HCT116 (cell line): ENCODE measurements at regions not wholly inside any gene's neighbourhood (a gene's known extent, or its start where the extent isn't known, plus 50 kb on each side); places are given as distances from the start of the nearest gene placed in this dataset.

ENCODE experiments used
- ATAC-seq: fragments of 200-7000 bp; cut with Tn5 transposase; 2 replicates; pipeline ENCODE4 v1.9.1; 2020; ENCODE audit warnings: mild to moderate bottlenecking, moderate library complexity
- BruUV-seq: library from RNA; stranded (reverse); fragments of 400-500 nt; replicated peaks from 2 replicates; lab custom pipeline; 2021; lab: Mats Ljungman, UMichigan
- CTCF ChIA-PET: fragments of 300-600 bp; sonication (Branson Sonifier 250); formaldehyde crosslinking; loops from one replicate; lab custom pipeline; 2021; ENCODE audit warnings: antibody characterized with exemption; lab: Charles Lee
- POLR2A ChIA-PET: fragments of 300-600, 350-600 bp; sonication (Branson Sonifier 250); formaldehyde crosslinking; loops from one replicate; lab custom pipeline; 2021; ENCODE audit warnings: antibody characterized with exemption; lab: Charles Lee
- RAD21 ChIA-PET, 2 experiments: fragments of 300-600 bp; sonication (Branson Sonifier 250); formaldehyde crosslinking; loops; one replicate each; lab custom pipeline; 2023; ENCODE audit warnings: low total read pairs in 2 of 2; ENCODE audit not compliant: uncharacterized antibody in 2 of 2, unreplicated experiment in 2 of 2, low non-redundant PET in 1 of 2; lab: Charles Lee
- DNase-seq: peaks from one replicate; pipeline ENCODE4 v3.0.0-alpha.2; 2010; ENCODE audit warnings: low read depth, low spot score
- H2AFZ ChIP-seq: fragments of 200-600 bp; shearing (Covaris generic), sonication (generic); 2 replicates; pipeline ENCODE4 v1.6.1; 2017; ENCODE audit warnings: low read depth, mixed run types, mixed read lengths, antibody characterized with exemption, low read length; ENCODE audit not compliant: poor library complexity, severe bottlenecking
- H3K27ac ChIP-seq: 2 replicates; pipeline ENCODE4 v1.5.1; 2012; ENCODE audit warnings: low read depth, low read length
- H3K27me3 ChIP-seq: fragments of 200-600 bp; sonication (generic); 2 replicates; pipeline ENCODE4 v1.6.1; 2016; ENCODE audit warnings: mixed run types, low read length, mixed read lengths; ENCODE audit not compliant: insufficient read depth
- H3K36me3 ChIP-seq, 2 experiments: fragments of 200-500 bp in 1 of 2; fragments of 200-600 bp in 1 of 2; sonication (Bioruptor generic) in 1 of 2; sonication (generic) in 1 of 2; 2 replicates each; pipeline versions ENCODE4 v1.5.1 to v1.6.1; 2014 to 2016; ENCODE audit warnings: low read length in 2 of 2, inconsistent platforms in 1 of 2, mixed read lengths in 1 of 2, mixed run types in 1 of 2; ENCODE audit not compliant: insufficient read depth in 2 of 2, control insufficient read depth in 1 of 2
- H3K4me1 ChIP-seq, 2 experiments: fragments of 200-600 bp in 1 of 2; sonication (generic) in 1 of 2; 2 replicates each; pipeline versions ENCODE4 v1.5.1 to v1.6.1; 2012 to 2017; ENCODE audit warnings: low read length in 2 of 2, inconsistent platforms in 1 of 2, mild to moderate bottlenecking in 1 of 2, mixed read lengths in 1 of 2, mixed run types in 1 of 2, moderate library complexity in 1 of 2; ENCODE audit not compliant: insufficient read depth in 2 of 2, control insufficient read depth in 1 of 2
- H3K4me2 ChIP-seq: fragments of 200-600 bp; sonication (generic); 2 replicates; pipeline ENCODE4 v1.6.1; 2017; ENCODE audit warnings: mixed run types, low read length, mixed read lengths
- H3K4me3 ChIP-seq, 2 experiments: fragments of 200-600 bp in 1 of 2; sonication (generic) in 1 of 2; replicated peaks in 1 of 2; 2 replicates each; pipeline ENCODE4 v1.5.1; 2011 to 2016; ENCODE audit warnings: low read length in 2 of 2, control low read depth in 1 of 2, low read depth in 1 of 2, mild to moderate bottlenecking in 1 of 2, mixed read lengths in 1 of 2, mixed run types in 1 of 2
- H3K79me2 ChIP-seq: fragments of 200-600 bp; sonication (generic); 2 replicates; pipeline ENCODE4 v1.6.1; 2017; ENCODE audit warnings: mild to moderate bottlenecking, mixed run types, low read length, moderate library complexity, mixed read lengths; ENCODE audit not compliant: insufficient read depth
- H3K9ac ChIP-seq: fragments of 200-600 bp; sonication (generic); 2 replicates; pipeline ENCODE4 v1.6.1; 2016; ENCODE audit warnings: low read length, mixed read lengths
- H3K9me2 ChIP-seq: fragments of 200-600 bp; sonication (generic), shearing (Covaris generic); 2 replicates; pipeline ENCODE4 v1.6.1; 2017; ENCODE audit warnings: mixed run types, mild to moderate bottlenecking, moderate library complexity; ENCODE audit not compliant: insufficient read depth
- H3K9me3 ChIP-seq, 2 experiments: fragments of 200-500 bp in 1 of 2; fragments of 200-600 bp in 1 of 2; sonication (Bioruptor generic) in 1 of 2; sonication (generic) in 1 of 2; 2 replicates each; pipeline ENCODE4 v1.6.1; 2014 to 2017; ENCODE audit warnings: low read length in 2 of 2, mixed read lengths in 2 of 2, inconsistent platforms in 1 of 2, low read depth in 1 of 2, mild to moderate bottlenecking in 1 of 2, mixed run types in 1 of 2, moderate library complexity in 1 of 2; ENCODE audit not compliant: control insufficient read depth in 1 of 2, insufficient read depth in 1 of 2
- H4K20me1 ChIP-seq: fragments of 200-600 bp; sonication (generic), shearing (Covaris generic); 2 replicates; pipeline ENCODE4 v1.6.1; 2017; ENCODE audit warnings: mixed run types, mild to moderate bottlenecking, moderate library complexity; ENCODE audit not compliant: insufficient read depth
- CBX3 ChIP-seq: IDR thresholded peaks from 2 replicates; pipeline ENCODE4 v1.6.1; 2012; ENCODE audit warnings: low read depth
- CEBPB ChIP-seq: IDR thresholded peaks from 2 replicates; pipeline ENCODE4 v1.6.1; 2012; ENCODE audit warnings: low read depth
- EZH2 ChIP-seq: fragments of 200-600 bp; sonication (generic); IDR thresholded peaks from 2 replicates; pipeline ENCODE4 v1.6.1; 2017; ENCODE audit warnings: antibody characterized with exemption, mixed run types
- EZH2phosphoT487 ChIP-seq: fragments of 200-600 bp; IDR thresholded peaks from 2 replicates; pipeline ENCODE4 v1.6.1; 2018; ENCODE audit warnings: antibody characterized with exemption, borderline replicate concordance
- FOSL1 ChIP-seq: IDR thresholded peaks from 2 replicates; pipeline ENCODE4 v1.6.1; 2012; ENCODE audit warnings: low read depth
- JUND ChIP-seq: IDR thresholded peaks from 2 replicates; pipeline ENCODE4 v1.6.1; 2012
- POLR2AphosphoS5 ChIP-seq: IDR thresholded peaks from 2 replicates; pipeline ENCODE4 v1.6.1; 2011; ENCODE audit warnings: mild to moderate bottlenecking, low read depth, low read length, moderate library complexity
- SIN3A ChIP-seq: IDR thresholded peaks from 2 replicates; pipeline ENCODE4 v1.6.1; 2012; ENCODE audit warnings: low read depth
- SP1 ChIP-seq: IDR thresholded peaks from 2 replicates; pipeline ENCODE4 v1.6.1; 2012; ENCODE audit warnings: low read depth
- SRF ChIP-seq: IDR thresholded peaks from 2 replicates; pipeline ENCODE4 v1.6.1; 2012; ENCODE audit warnings: low read depth
- TCF7L2 ChIP-seq: IDR thresholded peaks from 2 replicates; pipeline ENCODE4 v1.7.0; 2011; ENCODE audit warnings: borderline replicate concordance, inconsistent platforms; ENCODE audit not compliant: insufficient read depth, insufficient read length; ENCODE audit errors: extremely low read depth
- YY1 ChIP-seq: IDR thresholded peaks from 2 replicates; pipeline ENCODE4 v1.6.1; 2011; ENCODE audit warnings: low read length, low read depth, moderate library complexity, mild to moderate bottlenecking; ENCODE audit not compliant: insufficient replicate concordance; ENCODE audit errors: extremely low read depth
- ZNF274 ChIP-seq: fragments of 200-500 bp; sonication (Bioruptor generic); IDR thresholded peaks from 2 replicates; pipeline ENCODE4 v1.6.1; 2014; ENCODE audit warnings: mild to moderate bottlenecking, low read depth, low read length, inconsistent platforms
- intact Hi-C: fragments of 100-400 bp; cut with micrococcal nuclease; formaldehyde crosslinking; loops from 2 replicates; pipeline ENCODE4 v1.10.0; 2022
- TF ChIP-seq, protein P1 (sequence below): IDR thresholded peaks from 2 replicates; pipeline ENCODE4 v1.6.1; 2012; ENCODE audit warnings: low read depth
- TF ChIP-seq, protein P2 (sequence below): IDR thresholded peaks from 2 replicates; pipeline ENCODE4 v1.6.1; 2012
- TF ChIP-seq, protein P3 (sequence below): IDR thresholded peaks from 2 replicates; pipeline ENCODE4 v1.6.1; 2012
- TF ChIP-seq, protein P4 (sequence below): IDR thresholded peaks from 2 replicates; pipeline ENCODE4 v1.6.1; 2011; ENCODE audit warnings: mild to moderate bottlenecking, low read length, moderate library complexity; ENCODE audit not compliant: insufficient replicate concordance; ENCODE audit errors: extremely low read depth

DNA sequence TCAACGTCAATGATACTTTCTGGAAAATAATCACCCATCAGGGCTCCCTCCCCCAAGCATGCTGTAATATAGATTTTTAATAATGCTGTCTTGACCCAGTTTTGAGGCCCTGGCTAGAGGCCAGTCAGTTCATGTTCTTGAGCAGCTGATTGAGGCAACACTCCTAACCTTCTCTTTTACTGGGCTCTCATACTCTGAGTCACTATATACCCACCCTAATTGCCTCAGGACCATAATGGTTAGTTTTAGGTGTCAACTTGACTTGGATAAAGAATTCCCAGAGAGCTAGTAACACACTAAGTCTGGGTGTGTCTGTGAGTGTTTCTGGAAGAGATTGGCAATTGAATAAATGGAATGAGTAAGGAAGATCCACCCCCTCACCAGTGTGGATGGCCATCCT, 527.0 kb upstream of the ATP2B1 start:
- BruUV-seq = no TSS peak
- H3K27ac ChIP-seq = no peak overlapping the region
- H2AFZ ChIP-seq = no peak overlapping the region
- H3K4me2 ChIP-seq = no peak overlapping the region
- CTCF ChIA-PET = no interaction called here
- no peaks in the 10 kb centered on the region for H3K27me3 ChIP-seq
- H3K9ac ChIP-seq = no peak overlapping the region
- TF ChIP-seq EZH2 = no peak
- TF ChIP-seq ZNF274 = no peak
- no peak for TF ChIP-seq EZH2phosphoT487
- no peak for TF ChIP-seq JUND
- TF ChIP-seq CBX3 = no peak
- TF ChIP-seq SRF = no peak
- no peak for TF ChIP-seq SP1
- TF ChIP-seq FOSL1 = no peak
- TF ChIP-seq, protein P1, sequence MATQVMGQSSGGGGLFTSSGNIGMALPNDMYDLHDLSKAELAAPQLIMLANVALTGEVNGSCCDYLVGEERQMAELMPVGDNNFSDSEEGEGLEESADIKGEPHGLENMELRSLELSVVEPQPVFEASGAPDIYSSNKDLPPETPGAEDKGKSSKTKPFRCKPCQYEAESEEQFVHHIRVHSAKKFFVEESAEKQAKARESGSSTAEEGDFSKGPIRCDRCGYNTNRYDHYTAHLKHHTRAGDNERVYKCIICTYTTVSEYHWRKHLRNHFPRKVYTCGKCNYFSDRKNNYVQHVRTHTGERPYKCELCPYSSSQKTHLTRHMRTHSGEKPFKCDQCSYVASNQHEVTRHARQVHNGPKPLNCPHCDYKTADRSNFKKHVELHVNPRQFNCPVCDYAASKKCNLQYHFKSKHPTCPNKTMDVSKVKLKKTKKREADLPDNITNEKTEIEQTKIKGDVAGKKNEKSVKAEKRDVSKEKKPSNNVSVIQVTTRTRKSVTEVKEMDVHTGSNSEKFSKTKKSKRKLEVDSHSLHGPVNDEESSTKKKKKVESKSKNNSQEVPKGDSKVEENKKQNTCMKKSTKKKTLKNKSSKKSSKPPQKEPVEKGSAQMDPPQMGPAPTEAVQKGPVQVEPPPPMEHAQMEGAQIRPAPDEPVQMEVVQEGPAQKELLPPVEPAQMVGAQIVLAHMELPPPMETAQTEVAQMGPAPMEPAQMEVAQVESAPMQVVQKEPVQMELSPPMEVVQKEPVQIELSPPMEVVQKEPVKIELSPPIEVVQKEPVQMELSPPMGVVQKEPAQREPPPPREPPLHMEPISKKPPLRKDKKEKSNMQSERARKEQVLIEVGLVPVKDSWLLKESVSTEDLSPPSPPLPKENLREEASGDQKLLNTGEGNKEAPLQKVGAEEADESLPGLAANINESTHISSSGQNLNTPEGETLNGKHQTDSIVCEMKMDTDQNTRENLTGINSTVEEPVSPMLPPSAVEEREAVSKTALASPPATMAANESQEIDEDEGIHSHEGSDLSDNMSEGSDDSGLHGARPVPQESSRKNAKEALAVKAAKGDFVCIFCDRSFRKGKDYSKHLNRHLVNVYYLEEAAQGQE = no peak
- TF ChIP-seq, protein P2, sequence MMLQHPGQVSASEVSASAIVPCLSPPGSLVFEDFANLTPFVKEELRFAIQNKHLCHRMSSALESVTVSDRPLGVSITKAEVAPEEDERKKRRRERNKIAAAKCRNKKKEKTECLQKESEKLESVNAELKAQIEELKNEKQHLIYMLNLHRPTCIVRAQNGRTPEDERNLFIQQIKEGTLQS = no peak
- no peak for TF ChIP-seq SIN3A
- TF ChIP-seq, protein P3, sequence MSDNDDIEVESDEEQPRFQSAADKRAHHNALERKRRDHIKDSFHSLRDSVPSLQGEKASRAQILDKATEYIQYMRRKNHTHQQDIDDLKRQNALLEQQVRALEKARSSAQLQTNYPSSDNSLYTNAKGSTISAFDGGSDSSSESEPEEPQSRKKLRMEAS = no peak
- TF ChIP-seq, protein P4, sequence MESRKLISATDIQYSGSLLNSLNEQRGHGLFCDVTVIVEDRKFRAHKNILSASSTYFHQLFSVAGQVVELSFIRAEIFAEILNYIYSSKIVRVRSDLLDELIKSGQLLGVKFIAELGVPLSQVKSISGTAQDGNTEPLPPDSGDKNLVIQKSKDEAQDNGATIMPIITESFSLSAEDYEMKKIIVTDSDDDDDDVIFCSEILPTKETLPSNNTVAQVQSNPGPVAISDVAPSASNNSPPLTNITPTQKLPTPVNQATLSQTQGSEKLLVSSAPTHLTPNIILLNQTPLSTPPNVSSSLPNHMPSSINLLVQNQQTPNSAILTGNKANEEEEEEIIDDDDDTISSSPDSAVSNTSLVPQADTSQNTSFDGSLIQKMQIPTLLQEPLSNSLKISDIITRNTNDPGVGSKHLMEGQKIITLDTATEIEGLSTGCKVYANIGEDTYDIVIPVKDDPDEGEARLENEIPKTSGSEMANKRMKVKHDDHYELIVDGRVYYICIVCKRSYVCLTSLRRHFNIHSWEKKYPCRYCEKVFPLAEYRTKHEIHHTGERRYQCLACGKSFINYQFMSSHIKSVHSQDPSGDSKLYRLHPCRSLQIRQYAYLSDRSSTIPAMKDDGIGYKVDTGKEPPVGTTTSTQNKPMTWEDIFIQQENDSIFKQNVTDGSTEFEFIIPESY = no peak
- no peak for TF ChIP-seq TCF7L2
- no peak for TF ChIP-seq CEBPB
- no peak for TF ChIP-seq POLR2AphosphoS5
- no peak for TF ChIP-seq YY1
- H3K4me3 ChIP-seq = no peak overlapping the region
- no peak for ATAC-seq
- no peaks in the 10 kb centered on the region for H4K20me1 ChIP-seq
- intact Hi-C loops = no loop called here
- H3K4me1 ChIP-seq = no peaks in the 10 kb centered on the region
- no peaks in the 10 kb centered on the region for H3K36me3 ChIP-seq
- DNase-seq = no peak
- H3K79me2 ChIP-seq = no peaks in the 10 kb centered on the region
- no peaks in the 10 kb centered on the region; the same call in 1 of the 2 replicates for H3K9me2 ChIP-seq
- H3K9me3 ChIP-seq = no peaks in the 10 kb centered on the region
- POLR2A ChIA-PET = no interaction called here
- RAD21 ChIA-PET = no interaction called here
